ENCODE measurements at regions not wholly inside any gene's neighbourhood (a gene's known extent, or its start where the extent isn't known, plus 50 kb on each side); places are given as distances from the start of the nearest gene placed in this dataset.

DNA sequence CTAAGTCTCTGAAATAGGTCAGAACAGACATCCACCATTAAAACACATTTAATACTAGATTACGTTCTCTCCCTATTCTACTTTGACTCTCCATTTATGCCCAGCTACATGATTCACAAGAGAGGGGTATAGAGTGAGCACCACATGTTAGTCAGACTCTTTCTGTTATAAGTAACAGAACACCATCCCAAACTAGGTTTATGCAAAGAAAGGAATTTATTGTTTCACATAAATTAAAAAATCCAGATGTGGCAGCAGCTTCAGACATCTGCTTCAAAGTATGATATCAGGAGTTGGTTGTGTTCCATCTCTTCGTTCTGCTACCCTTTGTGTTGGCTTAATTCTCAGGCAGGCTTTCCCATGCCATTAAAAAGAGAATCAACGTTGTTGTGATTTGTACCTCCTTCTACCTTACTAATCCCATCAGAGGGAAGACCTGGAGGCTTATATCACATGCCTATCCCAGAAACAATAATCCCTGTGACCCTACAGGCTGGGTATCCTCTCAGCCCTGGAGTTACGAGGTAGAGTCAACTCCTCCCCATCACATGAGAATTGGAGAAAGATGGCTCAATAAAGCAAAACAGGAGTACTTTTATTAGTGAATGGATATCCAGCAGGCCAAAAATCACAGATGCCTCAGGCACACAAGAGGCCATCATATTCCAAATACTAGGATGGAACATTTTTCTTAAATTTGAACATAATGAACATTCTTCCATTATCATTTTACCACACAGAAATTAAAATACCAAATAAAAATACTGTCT is 163.2 kb downstream of the SLC7A11 start:
- DNase-seq, result no peak

DNA sequence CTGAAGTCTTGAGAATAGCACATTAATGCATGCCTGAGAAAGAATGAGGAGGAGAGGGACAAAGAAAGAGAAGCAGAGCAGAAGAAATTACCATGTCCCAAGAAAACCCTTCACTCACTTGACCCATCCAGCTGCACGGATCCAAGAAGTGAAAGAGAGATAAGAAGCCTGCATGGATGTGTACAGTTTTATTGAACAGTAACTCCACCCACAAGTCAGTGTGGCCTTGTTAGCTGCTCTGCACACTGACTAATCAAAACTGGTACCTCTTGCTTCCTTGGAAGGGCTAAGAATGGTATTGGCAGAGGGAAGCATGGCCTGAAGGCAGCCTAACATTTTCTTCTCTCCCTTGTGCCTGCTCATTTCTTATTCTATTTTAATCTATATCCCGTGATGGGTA is 163.9 kb downstream of the SLC7A11 start:
- DNase-seq, result no peak

DNA sequence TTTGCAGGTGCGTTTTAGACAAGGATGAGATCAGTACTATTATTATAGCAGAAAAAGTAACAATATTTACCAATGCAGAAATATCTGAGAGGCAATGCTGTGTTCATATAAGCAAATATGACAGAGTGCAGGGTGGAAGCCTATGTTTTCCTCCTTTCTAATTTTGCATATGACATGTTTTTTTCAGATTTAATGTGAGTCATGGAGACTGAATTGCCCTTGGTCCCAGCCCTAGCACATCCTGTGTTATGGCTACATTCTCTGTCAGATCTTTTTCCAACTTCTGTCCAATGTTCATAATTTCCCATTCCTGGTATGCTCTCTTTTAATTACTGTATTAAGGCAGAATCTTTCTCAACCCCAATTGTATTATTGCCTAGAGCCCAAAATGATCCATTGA is 165.6 kb downstream of the SLC7A11 start:
- no peak for DNase-seq

DNA sequence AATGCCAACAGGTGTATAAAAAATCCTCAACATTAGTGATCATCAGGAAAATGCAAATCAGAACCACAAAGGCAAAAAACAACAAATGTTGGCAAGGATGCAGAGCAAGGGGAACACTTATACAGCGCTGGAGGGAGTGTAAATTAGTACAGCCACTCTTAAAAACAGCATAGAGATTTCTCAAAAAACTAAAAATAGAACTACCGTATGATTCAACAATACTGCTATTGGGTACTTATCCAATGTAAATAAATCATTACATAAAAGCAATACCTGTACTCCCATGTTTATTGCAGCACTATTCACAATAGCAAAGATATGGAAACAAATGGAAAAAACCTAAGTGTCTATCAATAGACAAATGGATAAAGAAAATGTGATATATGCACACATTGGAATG is 171.3 kb downstream of the SLC7A11 start:
- DNase-seq, result no peak

DNA sequence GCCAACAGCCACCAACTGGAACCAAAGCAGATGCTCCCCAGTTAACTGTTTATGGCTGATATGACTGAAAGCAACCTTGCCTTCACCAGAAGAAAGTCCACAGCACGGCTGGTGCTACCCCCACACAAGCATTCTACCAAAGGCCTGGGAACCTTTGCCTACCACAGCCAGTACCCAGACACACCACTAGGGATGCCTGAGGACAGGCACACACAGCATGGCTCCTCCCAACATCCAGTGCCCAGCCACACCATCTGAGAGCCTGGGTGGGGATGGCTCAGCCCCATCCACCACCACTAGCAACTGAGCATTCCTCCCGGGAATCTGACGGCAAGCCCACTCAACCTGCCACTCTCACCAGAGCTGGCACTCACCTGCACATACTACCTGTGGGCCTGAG is 178.6 kb downstream of the SLC7A11 start:
- no peak for DNase-seq

DNA sequence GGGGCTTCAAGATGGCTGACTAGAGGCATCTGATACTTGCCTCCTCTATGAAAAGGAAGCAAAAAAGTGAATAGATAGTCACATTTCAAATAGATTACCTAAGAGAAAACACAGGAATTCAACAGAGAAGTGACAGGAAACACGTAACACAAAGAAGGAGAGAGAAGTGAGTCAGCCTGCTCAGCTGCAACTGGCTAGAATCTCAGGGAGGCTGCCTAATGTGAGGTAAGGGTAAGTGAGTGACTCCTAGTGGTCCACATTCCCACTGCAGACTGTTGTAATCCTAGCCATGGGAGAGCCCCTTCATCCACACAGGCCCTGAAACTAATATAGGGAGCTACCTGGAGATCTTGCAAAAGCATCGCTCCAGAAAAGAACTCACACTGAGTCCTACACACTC is 179.2 kb downstream of the SLC7A11 start:
- DNase-seq, result no peak

DNA sequence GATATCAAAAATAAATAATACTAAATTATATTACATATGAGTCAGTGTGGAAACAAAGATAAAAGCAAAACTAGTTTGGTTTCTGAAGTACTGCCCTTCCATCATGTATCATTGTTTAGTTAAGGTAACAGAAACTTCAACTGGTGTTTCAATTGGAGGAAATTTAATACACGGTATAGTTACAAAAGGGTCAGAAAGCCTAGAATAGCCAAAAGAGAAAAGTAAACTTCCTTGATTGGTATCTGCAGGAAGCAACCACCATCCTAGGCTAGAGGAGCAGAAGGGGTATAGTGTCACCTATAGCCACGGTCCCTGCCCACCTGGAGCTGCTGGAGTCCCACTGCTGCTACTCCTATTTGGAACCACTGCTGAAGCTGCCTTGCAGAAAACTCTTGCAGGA is 185.6 kb downstream of the SLC7A11 start:
- DNase-seq, result no peak

DNA sequence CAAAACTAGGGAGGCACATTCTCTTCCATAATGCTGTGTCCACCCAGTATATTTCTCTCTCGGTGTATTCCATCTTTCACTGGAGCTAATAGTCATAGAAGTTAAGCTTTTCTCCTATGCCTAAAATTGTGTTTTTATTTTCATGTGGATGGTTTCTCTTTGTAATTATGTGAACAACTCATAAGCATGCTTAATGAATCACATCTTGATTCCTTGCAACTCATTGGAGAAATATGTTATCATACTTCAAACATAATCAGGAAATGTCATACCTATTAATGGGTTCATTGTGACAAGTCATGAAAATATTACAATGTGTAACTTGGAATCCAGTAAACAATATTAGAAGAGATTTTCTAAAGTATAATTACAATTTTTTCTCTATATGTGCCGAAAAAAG is 186.3 kb downstream of the SLC7A11 start:
- DNase-seq, result no peak

DNA sequence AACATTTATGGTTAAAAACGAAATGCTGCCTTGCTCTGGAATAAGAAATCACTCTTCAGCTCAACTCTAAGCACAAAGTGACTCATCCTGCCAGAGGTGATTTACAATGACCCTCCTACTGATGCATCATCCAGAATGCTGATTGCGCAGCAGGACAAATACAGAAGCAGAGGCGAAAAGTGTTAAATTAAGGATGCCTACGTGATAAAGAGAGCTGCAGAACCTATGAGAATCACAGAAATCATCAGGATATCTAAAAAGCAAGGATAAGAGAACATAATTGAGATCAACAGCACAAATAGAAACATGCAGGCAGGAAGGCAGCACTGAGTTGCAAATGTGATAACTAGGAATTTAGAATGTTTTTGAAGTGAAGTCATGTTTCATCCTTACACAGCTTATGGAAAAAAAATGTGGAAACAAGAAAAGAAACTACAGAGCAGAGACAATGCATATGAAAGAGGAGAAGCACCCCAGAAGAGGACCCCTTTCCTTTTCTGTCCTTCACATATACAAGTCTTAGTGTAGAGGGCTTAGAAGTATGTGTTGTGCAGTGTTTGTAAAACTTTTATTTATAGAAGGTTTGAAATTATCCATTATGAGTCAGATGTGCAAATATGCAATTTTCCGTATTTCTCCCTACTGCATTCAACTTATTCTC is 188.4 kb downstream of the SLC7A11 start:
- no peak for DNase-seq

DNA sequence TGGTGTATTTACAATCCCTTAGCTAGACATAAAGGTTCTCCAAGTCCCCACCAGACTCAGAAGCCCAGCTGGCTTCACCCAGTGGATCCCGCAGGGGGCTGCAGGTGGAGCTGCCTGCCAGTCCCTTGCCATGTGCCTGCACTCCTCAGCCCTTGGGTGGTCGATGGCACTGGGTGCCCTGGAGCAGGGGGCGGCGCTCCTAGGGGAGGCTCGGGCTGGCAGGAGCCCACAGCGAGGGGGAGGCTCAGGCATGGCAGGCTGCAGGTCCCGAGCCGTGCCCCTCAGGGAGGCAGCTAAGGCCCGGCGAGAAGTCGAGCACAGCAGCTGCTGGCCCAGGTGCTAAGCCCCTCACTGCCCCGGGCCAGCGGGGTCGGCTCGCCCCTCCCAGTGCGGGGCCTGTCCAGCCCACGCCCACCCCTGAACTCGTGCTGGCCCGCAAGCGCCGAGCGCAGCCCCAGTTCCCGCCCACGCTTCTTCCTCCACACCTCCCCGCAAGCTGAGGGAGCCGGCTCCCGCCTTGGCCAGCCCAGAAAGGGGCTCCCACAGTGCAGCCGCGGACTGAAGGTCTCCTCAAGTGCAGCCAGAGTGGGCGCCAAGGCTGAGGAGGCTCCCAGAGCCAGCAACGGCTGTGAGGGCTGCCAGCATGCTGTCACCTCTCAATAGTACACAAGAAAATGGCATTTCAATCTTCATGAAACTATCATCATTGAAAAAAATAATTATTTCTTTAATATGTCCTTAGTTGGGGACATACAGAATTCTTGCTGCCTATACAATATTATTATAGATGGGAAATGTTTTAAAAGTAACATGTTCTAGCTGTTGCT is 189.1 kb downstream of the SLC7A11 start:
- DNase-seq, result no peak

DNA sequence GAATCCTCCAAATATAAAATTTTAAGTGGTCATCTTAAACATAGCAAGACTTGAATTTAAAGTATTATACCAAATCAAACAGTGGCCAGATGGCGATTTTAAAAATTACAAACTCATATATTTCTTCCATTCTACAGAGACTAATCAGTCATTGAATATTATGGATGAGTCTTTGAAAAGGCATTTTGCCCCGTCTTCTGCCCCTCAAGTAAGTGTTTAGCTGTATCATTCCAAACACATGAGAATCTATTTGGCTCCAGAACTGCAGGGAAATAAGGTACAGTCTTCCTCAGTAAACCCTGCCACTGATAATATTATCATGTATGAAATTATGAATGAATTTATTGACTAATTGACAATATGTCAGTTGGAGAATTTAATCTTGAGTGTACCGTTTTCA is 191.0 kb downstream of the SLC7A11 start:
- DNase-seq, result no peak

DNA sequence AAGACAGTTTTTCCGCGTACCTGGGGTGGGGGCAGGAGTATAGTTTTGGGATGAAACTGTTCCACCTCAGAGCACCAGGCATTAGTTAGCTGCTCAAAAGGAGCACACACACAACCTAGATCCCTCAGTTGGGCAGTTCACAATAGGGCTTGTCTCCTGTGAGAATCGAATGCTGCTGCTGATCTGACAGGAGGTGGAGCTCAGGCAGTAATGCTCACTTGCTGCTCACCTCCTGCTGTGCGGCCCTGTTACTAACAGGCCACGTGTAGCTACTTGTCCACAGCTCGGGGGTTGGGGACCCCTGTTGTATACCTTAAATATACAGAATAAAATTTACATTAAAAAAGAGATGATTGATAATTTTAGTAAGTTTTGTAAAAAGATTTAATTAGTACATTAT is 191.5 kb downstream of the SLC7A11 start:
- no peak for DNase-seq

DNA sequence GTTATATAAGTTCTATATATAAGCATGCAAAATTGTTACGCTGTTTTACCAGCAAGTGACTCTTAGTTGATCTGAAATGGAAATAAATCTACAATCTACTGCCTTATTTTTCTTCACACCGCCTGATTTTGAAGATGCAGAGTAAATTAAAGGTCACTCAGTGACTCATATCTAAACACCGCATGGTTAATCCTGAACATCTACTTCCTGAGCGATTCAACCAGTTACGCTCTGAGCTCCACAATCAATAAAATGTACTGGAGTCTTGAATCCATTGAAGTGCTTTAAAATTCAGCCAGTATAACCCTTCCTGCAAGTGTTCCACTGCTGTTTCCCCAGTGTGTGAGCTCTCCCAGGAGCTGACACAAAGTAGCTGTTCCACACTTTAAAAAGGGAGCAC is 192.8 kb downstream of the SLC7A11 start:
- no peak for DNase-seq

DNA sequence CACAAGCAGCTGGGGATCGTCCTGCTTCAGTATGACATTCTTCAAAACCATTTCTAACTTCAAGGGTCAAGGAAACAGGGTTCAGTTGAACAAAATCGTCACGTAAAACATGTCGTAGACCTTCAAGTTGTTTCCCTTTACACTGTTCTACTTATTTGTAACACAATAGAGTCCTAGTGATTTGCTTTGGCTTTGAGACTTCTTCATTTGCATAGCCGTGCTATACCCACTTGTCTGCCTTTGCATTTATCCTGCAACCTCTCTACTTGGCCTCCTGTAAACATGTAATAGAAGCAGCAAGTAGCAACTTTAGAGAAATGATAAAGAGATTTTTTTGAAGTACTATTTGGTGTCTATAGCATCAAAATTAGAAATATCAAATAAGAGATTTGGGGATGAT is 194.9 kb downstream of the SLC7A11 start:
- no peak for DNase-seq

DNA sequence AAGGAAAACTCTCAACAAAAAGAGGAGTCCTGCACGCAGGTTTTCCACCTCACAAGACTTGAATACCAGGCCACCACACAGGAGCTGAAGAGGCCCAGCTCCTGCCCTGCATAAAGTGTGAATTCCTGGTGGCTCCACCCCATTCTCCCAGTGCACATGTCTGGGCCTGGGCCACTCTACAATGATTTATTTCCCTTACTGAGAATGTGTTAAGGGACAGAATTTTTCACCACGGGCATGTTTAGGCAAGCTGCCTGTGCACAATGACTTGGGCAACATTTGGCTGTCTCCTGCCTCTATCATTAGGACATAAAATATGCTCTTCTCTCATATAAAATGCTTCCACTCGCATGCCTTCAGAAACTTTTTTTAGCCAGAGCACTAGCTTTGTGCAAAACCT is 197.1 kb downstream of the SLC7A11 start:
- no peak for DNase-seq

DNA sequence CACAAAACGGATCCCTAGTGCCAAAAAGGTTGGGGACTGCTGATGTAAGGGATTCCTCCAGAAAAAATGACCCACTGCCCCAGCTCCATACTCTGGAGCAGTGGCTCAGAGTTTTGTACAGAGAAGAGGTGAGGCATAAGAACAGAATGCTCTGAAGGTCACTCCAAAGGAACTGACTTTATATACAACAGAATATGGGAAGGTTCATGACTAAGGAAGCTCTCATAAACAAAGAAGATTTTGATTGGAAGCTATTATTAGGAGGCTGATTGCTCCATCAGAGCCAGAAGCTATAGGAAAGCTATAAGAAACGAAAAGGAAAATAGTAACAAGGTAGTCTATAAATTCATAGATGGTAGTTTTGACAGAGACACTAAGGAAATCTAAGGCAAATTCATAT is 203.1 kb downstream of the SLC7A11 start:
- DNase-seq, result no peak

DNA sequence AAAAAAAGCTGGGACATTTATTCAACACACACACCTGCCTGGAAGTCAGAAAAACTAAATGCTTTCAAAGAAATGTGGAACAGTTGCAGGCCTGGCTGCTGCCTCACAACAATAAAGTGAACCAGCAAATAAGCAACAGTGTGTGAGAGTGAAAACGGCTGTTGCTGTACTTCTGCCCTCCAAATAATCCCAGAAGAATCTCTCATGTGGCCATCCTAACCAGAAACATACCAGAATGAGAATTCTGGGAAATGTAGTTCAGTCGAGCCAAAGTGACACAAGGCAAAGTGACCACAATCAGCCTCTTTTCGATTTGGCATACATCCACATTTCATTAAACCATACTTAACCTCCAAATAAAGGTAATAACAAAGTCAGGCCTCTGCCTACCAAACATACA is 204.5 kb downstream of the SLC7A11 start:
- DNase-seq, result no peak

DNA sequence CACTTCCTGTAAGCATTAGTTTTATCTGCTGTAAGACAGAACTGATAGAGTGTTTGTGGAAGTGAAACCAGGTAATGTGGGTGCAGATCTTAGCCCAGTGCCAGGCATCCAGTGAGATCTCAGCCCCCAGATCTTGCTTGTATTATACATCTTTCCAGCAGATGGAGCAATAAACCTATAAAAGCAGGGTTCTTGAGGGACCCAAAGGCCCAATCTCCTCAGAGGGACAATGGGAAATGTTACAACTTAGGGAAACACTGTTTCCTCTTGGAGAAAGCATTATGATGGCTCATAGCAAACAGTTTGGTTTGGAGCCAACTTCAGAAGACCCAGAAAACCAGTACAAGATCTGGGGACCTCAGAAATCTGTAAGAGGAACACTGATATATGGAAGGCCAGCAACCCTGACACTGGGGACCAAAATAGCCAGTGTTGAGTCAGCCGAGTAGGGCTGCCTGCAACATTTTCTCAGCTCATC is 206.3 kb downstream of the SLC7A11 start:
- no peak for DNase-seq

DNA sequence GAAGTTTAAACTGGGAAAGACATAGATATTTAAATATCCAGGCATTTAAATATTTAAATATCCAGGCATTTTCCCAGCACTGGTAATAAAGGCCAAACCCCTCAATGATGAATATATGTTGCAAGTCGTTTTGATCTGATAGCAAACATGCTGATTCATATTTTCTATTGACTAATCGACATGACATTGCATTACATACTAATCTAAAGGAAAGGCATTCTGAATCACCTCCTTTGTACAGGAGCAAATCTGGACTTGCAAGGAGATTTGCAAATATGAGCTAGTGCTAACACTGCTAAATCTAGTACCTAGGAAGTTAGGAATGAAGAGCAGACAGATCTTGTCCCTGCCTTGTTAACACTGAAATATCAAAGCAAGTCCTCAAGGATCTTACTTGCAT is 207.3 kb downstream of the SLC7A11 start:
- DNase-seq, result no peak

DNA sequence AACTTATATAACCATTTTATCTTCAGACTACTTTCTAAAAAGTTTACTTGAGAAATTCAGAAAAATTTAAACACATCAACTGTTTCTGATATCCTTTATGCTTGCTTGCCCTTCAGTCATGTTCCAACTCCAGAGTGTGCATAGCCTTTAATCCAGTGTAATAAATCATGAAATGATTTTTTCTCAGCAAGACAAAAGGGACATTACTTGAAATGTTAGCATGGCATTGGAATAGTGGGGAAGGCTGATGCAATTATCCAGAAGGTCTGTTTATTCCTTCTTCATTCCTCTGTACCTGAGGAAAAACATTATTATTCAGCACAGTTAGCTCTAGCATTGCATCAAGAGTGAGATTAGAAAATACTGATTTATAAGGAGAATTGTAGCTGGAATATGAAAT is 209.9 kb downstream of the SLC7A11 start:
- no peak for DNase-seq

DNA sequence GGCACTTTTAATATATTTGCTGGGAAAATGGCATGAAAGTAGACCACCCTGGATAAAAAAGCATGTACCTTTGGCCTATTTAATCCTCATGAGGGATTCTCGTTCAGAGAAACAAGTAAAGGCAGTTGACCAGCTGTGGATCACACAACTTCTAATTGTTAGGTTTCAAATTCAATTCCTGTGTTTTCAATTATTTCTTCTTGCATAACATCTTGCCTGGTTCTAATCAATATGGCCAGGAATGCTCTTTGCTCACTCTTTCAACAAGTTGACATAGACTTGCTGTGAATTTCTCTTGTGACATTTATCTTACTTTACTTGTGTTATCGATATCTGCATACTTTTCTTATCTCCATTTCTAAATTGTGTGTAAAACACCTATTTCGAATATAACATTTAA is 211.8 kb downstream of the SLC7A11 start:
- DNase-seq, result no peak

DNA sequence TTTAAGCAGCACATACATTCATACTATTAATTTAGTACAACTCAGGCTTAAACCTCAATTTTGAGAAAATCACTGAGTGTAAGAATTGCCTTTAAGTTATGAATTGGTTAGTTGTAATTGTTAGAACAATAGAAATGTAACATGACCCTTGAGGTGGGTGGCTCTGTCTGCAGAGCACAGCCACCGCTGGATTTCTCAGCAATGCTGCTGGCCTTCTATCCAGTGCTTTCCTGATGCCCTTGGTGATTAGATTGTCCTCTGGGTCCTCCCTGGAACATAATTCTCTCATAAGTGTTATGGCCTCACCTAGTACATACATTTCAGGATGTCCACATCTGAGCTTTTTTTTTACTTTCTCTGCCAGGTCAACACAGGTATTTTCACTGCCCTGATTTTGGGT is 213.2 kb downstream of the SLC7A11 start:
- DNase-seq, result no peak

DNA sequence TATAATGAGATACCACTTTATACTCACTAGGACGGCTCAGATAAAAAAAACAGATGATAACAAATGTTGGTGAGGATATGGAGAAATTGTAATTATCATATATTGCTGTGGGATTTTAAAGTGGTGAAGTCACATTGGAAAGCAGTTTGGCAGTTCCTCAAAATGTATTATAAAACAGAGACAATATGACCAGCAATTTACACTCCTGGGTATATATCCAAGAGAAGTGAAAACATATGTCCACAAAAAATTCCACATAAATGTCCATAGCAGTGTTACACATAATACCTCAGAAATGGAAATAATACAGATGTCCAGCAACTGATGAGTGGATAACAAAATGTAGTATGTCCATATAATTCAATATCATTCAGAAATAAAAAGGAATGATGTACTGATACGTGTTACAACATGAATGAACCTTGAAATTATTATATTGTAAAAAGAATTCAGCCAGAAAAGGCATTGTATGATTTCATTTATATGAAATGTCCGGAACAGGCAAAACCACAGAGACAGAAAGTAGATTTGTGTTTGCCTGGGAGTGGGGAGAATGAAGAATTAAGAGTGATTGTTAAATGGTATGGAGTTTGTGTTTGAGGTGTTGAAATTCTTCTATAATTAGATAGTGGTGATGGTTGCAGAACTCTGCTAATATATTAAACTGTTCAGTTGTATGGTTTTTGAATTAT is 220.9 kb downstream of the SLC7A11 start:
- no peak for DNase-seq

Data from CD4-positive, alpha-beta T cell treated with Interleukin-17A for 4 hours (primary cell).